GM21723 (cell line): ENCODE measurements at regions not wholly inside any gene's neighbourhood (a gene's known extent, or its start where the extent isn't known, plus 50 kb on each side); places are given as distances from the start of the nearest gene placed in this dataset.
"Not testable (repeated sequence)": the region's sequence is repeated elsewhere in the genome, so short reads cannot be mapped to it uniquely, and the experiment has no call there.

Source experiments
- ATAC-seq: cut with Tn5 transposase; IDR thresholded peaks from one replicate; pipeline ENCODE4 v1.9.1; 2021; ENCODE audit warnings: mild to moderate bottlenecking, moderate library complexity; ENCODE audit not compliant: unreplicated experiment

- ATAC-seq: no peak
Observed at GRCh38 chr5:54885636-54886035, 99.8 kb downstream of the ESM1 start.

- no peak for ATAC-seq
Observed at GRCh38 chr5:54884195-54884536, 101.2 kb downstream of the ESM1 start.

GRCh38 chr5:54883374-54884194 lies 101.8 kb downstream of the ESM1 start:
- no peak for ATAC-seq

DNA sequence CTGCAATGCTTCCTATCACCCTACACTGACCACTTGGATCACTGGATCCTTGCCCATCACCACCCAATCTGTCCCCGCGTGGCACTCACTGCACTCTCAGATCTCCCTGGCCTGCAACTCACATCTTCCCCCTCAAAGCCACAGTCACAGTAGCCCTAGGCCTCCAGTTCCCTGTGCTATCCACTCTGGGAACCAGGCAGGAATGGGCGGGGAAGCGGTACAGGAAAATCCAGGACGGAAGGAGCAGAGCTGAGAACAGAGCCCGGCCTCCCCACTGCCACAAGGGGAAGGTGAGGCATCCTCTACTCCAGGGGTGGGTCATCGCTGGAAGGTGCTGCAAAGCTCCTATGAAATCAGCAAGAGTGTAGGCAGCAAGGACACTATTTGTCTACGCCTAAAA lies 102.6 kb downstream of the ESM1 start:
- ATAC-seq: no peak

DNA sequence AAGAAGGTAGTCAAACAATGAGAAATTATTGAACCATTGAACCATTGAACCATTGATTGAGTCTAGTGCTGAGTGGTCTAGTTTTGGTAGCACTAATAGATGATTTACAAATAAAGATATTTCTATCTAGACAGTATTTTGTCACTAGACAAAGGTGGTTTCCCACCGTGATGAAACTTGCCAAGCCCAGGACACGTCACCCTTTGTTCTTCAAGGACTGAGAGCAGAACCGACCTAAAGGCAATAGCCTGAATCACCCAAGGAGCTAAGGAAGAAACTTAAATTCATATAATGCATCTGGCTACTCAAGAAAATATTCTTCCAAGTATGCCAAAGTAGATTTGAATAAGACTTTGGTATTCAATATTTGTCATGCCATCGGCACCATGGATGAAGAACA lies 103.3 kb downstream of the ESM1 start:
- ATAC-seq: no peak

DNA sequence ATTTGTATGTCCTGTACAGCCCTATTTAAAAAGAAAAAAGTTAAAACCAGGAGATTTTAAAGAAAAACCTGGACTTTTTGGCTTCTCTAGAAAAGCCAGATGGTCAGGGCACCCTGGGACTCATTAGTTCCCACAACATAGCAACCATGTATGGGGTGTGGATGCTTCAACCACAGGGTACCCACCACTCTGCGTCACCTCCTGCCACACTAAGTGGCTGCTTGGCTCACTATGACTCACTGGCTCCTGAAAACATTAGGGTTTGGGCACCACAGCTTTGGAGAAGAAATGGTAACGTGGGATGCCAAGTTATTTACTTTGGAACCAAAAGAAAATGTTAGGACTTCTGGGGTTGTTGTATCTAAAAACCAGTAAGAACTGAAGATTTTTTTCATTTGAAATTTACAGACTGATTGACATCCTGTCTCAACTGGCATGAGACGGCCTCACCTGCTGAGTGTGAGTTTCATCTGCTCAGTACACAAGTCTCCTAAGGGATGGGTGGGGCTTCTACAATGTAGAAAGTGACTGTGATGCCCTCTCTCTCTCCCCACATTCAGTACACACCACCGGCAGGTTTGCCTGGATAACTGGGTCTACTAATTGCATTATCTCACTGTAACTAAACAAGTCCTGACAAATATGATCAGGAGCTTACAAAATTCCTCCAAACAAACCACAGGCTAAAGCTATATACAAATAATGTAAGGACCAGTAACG lies 103.9 kb downstream of the ESM1 start:
- ATAC-seq: no peak

- no peak for ATAC-seq
Observed at GRCh38 chr5:54876976-54877375, 108.4 kb downstream of the ESM1 start.

DNA sequence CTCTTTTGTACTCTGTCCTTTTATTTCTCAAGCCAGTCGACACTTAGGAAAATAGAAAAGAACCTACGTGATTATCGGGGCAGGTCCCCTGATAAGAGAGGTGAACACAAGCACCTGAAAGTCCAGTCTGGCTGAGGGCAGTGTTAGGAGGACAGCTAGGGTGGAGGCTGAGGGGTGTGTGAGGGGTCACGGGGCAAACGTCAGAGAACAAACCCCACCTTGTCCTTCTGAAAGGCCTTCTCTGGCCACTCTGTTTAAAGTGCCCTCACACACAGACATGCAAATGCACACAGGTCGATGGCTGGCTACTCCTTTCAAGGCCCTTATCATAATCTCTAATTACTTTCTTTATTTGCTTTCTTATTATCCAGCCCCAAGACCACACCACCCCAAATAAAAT lies 108.8 kb downstream of the ESM1 start:
- ATAC-seq: no peak

GRCh38 chr5:54874337-54875021 lies 110.9 kb downstream of the ESM1 start:
- no peak for ATAC-seq

DNA sequence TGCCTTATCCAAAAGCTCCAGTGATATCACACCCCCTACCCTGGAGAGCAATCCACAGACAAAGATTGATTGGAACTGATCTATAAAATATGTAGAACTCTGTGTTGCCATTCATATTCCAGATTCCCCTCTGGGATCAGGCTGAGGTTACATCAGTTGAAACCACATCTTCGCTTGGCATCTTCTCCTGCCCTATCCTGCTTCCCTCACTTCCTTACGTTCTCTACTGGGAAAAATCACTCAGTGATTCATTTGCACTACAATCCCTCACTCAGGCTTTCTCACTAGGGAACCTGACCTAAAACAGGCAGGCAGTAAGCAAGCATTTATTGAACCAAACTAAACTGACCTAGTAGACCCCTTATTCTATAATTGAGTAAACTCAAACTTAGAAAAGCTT lies 111.7 kb downstream of the ESM1 start:
- no peak for ATAC-seq

GRCh38 chr5:54872810-54873209 lies 112.6 kb downstream of the ESM1 start:
- ATAC-seq: no peak

DNA sequence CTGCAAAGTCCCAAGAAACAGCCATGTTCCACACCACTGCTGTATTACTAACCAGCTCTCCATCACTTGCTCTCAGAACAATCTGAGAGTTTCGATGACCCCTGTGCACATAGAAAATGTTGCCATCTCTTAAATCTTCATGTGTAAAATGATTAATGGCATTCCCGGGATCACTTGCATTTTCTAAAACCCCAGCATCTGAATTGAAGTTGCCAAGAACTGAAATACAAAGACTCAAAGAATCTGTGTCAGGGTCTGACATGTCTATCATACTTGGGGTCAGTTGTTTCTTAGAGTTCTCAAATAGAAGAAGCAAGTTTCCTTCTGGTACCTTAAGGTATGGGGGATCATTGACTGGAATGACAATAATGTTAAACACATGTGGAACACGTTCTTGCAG lies 115.1 kb downstream of the ESM1 start:
- no peak for ATAC-seq

GRCh38 chr5:54869691-54870090 lies 115.7 kb downstream of the ESM1 start:
- no peak for ATAC-seq

DNA sequence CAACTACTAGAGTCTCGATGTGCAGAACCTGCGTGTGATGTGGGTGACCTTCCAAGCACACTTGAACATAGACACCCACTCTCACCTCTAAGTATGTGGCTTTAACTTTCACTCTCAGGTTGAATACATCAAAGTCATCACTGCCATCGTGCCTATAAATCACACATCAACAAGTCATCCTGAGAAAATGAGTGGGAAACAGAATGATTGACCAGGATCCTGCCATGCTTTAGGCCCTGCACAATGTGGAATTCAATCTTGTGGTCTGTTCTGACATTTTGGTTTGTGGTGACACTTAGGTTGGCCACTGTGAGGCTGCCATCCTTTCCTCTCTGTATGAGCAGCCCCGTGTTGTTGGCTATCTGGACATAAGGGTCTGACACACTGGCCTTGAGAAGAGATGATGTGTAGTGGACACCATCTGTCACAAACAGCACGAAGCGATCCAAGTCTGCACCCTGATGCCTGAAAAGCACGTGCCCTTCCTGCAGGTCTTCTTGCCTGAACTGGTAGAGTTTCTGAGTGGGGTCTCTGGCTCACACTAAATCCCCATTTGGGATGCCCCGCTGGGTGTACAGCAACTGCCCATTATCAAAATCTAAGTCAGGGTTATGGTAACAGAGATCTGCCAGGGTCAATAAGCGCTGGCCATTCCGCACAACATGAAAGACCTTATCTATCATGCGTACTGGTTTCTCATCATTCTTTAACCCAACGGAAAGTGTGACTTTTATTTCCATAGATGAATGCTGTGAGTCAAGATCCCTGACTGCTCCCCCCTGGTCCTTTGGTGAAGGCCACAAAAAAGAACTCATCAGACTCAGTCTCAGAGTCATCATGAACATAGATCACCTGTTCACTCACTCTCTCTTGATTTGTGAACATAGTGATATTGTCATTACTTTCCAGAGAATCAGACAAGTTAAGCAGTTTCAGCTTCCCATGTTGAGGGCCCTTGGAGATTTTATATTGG lies 116.6 kb downstream of the ESM1 start:
- ATAC-seq: no peak

DNA sequence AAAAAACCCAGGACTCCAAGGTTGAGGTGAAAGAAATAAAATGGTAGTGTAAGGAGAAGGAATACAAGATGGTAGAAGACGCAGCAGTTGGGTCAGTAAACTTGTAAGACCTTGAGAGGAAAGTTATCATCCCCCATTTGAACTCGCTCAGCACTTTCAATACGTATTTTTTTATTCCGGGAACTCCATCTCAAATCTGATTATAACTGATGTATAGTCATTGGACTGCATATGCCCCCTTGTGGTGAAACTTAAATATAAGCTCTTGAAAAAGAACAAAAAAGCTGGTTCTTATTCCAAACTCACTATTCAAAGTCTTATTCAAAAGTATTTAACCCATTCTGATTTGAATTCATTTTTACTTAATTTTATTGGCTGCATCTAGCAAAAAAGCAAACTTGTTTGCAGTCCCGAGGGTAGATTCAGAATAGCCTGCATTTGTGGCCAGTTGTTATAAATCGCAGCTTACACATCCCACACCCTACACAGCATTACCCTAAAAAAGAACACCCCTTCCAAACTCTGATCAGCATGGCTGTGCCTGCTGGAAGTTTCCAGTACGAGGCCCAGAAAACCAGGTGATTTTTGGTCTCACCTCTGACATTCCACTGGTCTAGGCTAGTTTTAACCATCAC lies 118.0 kb downstream of the ESM1 start:
- ATAC-seq: no peak

GRCh38 chr5:54864911-54865515 lies 120.4 kb downstream of the ESM1 start:
- ATAC-seq: not testable (repeated sequence)

GRCh38 chr5:54862036-54862435 lies 123.4 kb downstream of the ESM1 start:
- no peak for ATAC-seq

DNA sequence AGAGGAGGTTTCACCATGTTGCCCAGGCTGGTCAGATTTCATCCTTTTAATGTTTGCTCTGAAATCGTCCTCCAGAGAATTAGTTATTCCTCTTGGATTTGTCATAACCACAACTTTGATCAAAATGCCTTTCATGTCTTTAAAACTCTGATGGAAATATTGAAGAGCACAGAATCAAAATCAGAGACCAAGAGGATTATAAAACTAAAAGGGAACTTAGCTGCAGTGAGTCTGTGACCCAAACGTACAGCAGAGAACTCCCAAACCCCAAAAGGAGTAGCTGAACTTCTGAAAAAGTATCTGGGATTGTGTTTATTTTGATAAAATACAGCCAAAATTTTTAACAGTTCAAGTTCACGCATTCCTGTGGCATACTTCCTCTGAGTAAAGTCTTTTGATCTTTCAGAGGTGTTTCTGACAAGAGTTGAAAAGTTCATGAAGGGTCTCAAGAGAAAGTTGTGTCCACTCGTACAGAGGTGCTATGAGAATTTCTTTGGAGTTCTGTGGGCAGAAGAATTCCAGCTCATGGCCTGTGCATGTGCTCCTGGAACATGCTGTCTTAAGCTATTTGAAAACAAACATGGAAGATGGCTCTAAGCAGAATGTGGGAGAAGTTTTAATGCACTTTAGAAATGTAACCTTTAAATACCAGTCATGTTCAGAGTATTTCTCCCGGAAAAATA lies 124.0 kb downstream of the ESM1 start:
- no peak for ATAC-seq

GRCh38 chr5:54860321-54860720 lies 125.1 kb downstream of the ESM1 start:
- ATAC-seq: no peak
